ENCODE measurements at regions not wholly inside any gene's neighbourhood (a gene's known extent, or its start where the extent isn't known, plus 50 kb on each side); places are given as distances from the start of the nearest gene placed in this dataset.

GRCh38 chr4:100849319-100849718, 331.5 kb upstream of the EMCN start:
- TF ChIP-seq EZH2phosphoT487 (IDR thresholded peaks at IDR 0.05; ENCODE audit: low read depth, severe bottlenecking, unreplicated experiment) (no peak), EZH2 (IDR thresholded peaks at IDR 0.05; ENCODE audit: borderline replicate concordance) (no peak), CTCF (IDR thresholded peaks at IDR 0.05; ENCODE audit: poor library complexity) (no peak)
- no peaks in the 10 kb centered on the region for H3K9me2 ChIP-seq (replicated peaks; ENCODE audit: insufficient read depth)
- WGBS (ENCODE audit: low lambda C conversion rate, missing lambda C conversion rate) = 77% methylated on average over 3 of the region's 3 CpGs
- H3K9me3 ChIP-seq (ENCODE audit: low read depth) = no peaks in the 10 kb centered on the region
- H2AFZ ChIP-seq = no peak overlapping the region
- H3K27ac ChIP-seq = no peak overlapping the region
- no peaks in the 10 kb centered on the region for H3K79me2 ChIP-seq
- no peaks in the 10 kb centered on the region for H3K27me3 ChIP-seq
- DNase-seq (ENCODE audit: low spot score) = no peak
- H3K4me2 ChIP-seq = no peak overlapping the region
- H3K4me3 ChIP-seq = no peak overlapping the region
- H4K20me1 ChIP-seq (ENCODE audit: insufficient read depth, poor library complexity, severe bottlenecking) = no peaks in the 10 kb centered on the region
- no peaks in the 10 kb centered on the region for H3K36me3 ChIP-seq (replicated peaks; ENCODE audit: insufficient read depth, low read depth)
- H3K4me1 ChIP-seq (ENCODE audit: insufficient read depth) = no peaks in the 10 kb centered on the region

GRCh38 chr4:100848841-100849240, 331.0 kb upstream of the EMCN start:
- Histone ChIP-seq H3K9me3 (ENCODE audit: low read depth) (no peaks in the 10 kb centered on the region), H3K9me2 (replicated peaks; ENCODE audit: insufficient read depth) (no peaks in the 10 kb centered on the region)
- 64% methylated on average over 2 of the region's 2 CpGs for WGBS (ENCODE audit: low lambda C conversion rate, missing lambda C conversion rate)

GRCh38 chr4:100843910-100844309, 326.1 kb upstream of the EMCN start:
- Histone ChIP-seq H3K9me2 (replicated peaks; ENCODE audit: insufficient read depth) (no peaks in the 10 kb centered on the region), H3K4me1 (ENCODE audit: insufficient read depth) (no peaks in the 10 kb centered on the region), H3K9me3 (ENCODE audit: low read depth) (no peaks in the 10 kb centered on the region), H3K36me3 (replicated peaks; ENCODE audit: insufficient read depth, low read depth) (no peaks in the 10 kb centered on the region), H3K4me3 (no peak overlapping the region), H3K4me2 (no peak overlapping the region), H3K27me3 (no peaks in the 10 kb centered on the region), H3K27ac (no peak overlapping the region), H4K20me1 (ENCODE audit: insufficient read depth, poor library complexity, severe bottlenecking) (no peaks in the 10 kb centered on the region), H3K79me2 (no peaks in the 10 kb centered on the region), H2AFZ (no peak overlapping the region)
- no peak for TF ChIP-seq EZH2phosphoT487 (IDR thresholded peaks at IDR 0.05; ENCODE audit: low read depth, severe bottlenecking, unreplicated experiment)
- no peak for TF ChIP-seq CTCF (IDR thresholded peaks at IDR 0.05; ENCODE audit: poor library complexity)
- no peak for TF ChIP-seq EZH2 (IDR thresholded peaks at IDR 0.05; ENCODE audit: borderline replicate concordance)
- no peak for DNase-seq (ENCODE audit: low spot score)

More at GRCh38 chr4:100848841-100849240, 331.0 kb upstream of the EMCN start:
- H3K4me1 ChIP-seq (ENCODE audit: insufficient read depth) = no peaks in the 10 kb centered on the region
- no peak overlapping the region for H2AFZ ChIP-seq
- no peaks in the 10 kb centered on the region for H3K79me2 ChIP-seq
- peak; percentile 34 for DNase-seq (ENCODE audit: low spot score)
- no peaks in the 10 kb centered on the region for H3K27me3 ChIP-seq
- H4K20me1 ChIP-seq (ENCODE audit: insufficient read depth, poor library complexity, severe bottlenecking) = no peaks in the 10 kb centered on the region
- H3K4me3 ChIP-seq = no peak overlapping the region
- TF ChIP-seq EZH2 (IDR thresholded peaks at IDR 0.05; ENCODE audit: borderline replicate concordance) (no peak), CTCF (IDR thresholded peaks at IDR 0.05; ENCODE audit: poor library complexity) (peak; percentile 30)
- H3K27ac ChIP-seq = no peak overlapping the region
- no peak overlapping the region for H3K4me2 ChIP-seq
- H3K36me3 ChIP-seq (replicated peaks; ENCODE audit: insufficient read depth, low read depth) = no peaks in the 10 kb centered on the region

- Histone ChIP-seq H3K27me3 (no peaks in the 10 kb centered on the region), H3K79me2 (no peaks in the 10 kb centered on the region), H3K9me2 (replicated peaks; ENCODE audit: insufficient read depth) (no peaks in the 10 kb centered on the region), H3K4me2 (no peak overlapping the region), H3K36me3 (replicated peaks; ENCODE audit: insufficient read depth, low read depth) (no peaks in the 10 kb centered on the region), H2AFZ (no peak overlapping the region), H4K20me1 (ENCODE audit: insufficient read depth, poor library complexity, severe bottlenecking) (no peaks in the 10 kb centered on the region), H3K9me3 (ENCODE audit: low read depth) (no peaks in the 10 kb centered on the region), H3K27ac (no peak overlapping the region), H3K4me3 (no peak overlapping the region), H3K4me1 (ENCODE audit: insufficient read depth) (no peaks in the 10 kb centered on the region)
- DNase-seq (ENCODE audit: low spot score) = no peak
- 78% methylated on average over 1 of the region's 1 CpG for WGBS (ENCODE audit: low lambda C conversion rate, missing lambda C conversion rate)
- TF ChIP-seq EZH2phosphoT487 (IDR thresholded peaks at IDR 0.05; ENCODE audit: low read depth, severe bottlenecking, unreplicated experiment) = no peak
- TF ChIP-seq CTCF (IDR thresholded peaks at IDR 0.05; ENCODE audit: poor library complexity) = no peak
- TF ChIP-seq EZH2 (IDR thresholded peaks at IDR 0.05; ENCODE audit: borderline replicate concordance) = no peak
These were observed 325.0 kb upstream of the EMCN start for GRCh38 chr4:100842856-100843255.
